GM21619 (cell line): ENCODE measurements at regions not wholly inside any gene's neighbourhood (a gene's known extent, or its start where the extent isn't known, plus 50 kb on each side); places are given as distances from the start of the nearest gene placed in this dataset.
"Not testable (repeated sequence)": the region's sequence is repeated elsewhere in the genome, so short reads cannot be mapped to it uniquely, and the experiment has no call there.

Source experiments
- ATAC-seq: cut with Tn5 transposase; IDR thresholded peaks from one replicate; pipeline ENCODE4 v1.9.1; 2021; ENCODE audit not compliant: unreplicated experiment

- ATAC-seq: no peak
These were observed 50.0 kb upstream of the ALDH1B1 start for GRCh38 chr9:38342532-38342931.

DNA sequence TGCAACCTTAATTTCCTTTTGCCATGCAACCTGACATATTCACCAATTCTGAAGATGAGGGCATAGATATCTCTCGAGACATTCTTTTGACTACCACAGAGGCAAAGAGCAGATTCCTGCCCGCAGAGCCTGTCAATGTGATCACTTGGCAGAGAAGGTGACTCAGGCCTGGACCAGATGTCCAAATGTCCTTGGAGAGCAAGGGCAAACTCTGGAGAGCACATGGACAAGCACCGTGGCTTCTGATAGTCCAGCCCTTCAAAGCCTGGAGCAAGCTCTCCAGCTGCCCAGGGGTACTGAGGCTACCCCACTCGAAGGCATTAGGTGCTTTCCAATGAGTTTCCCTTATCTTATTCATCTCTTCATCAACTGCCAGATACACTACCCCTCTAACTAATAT is 50.4 kb upstream of the ALDH1B1 start:
- no peak for ATAC-seq

GRCh38 chr9:38339496-38339895 is 53.0 kb upstream of the ALDH1B1 start:
- ATAC-seq: no peak

- ATAC-seq: no peak
These were observed 53.4 kb upstream of the ALDH1B1 start for GRCh38 chr9:38339087-38339486.

DNA sequence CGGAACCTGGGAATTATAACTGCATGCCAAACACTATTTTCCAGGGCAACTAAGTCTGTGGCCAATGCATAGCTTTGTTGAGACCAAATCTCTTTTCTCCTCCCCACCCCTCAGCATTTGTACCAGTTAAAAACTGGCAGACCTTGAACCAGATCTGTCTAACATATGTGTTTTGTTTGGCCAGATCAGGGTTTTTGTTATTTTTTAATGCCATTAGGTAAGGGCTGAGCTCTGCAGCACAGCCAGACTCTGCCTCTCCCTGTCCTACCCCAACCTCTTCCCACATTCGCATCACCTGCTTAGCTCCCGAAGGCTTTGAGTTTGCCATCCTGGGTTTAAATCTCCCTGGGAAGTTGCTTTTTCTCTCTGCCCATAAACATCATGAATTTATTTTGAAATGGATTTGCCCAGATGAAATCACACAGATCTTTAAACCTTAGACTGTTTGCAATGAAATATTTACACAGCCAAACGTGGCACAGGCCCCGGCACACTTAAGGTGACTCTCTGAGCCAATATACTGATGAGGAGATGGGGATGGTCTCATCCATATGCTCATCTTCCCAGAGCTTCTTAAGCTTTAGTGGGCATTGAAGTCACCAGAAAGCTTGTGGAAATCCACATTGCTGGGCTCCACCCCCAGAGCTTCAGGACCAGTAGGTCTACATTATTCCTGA is 54.0 kb upstream of the ALDH1B1 start:
- ATAC-seq: no peak

- no peak for ATAC-seq
These were observed 54.7 kb upstream of the ALDH1B1 start for GRCh38 chr9:38337706-38338264.

DNA sequence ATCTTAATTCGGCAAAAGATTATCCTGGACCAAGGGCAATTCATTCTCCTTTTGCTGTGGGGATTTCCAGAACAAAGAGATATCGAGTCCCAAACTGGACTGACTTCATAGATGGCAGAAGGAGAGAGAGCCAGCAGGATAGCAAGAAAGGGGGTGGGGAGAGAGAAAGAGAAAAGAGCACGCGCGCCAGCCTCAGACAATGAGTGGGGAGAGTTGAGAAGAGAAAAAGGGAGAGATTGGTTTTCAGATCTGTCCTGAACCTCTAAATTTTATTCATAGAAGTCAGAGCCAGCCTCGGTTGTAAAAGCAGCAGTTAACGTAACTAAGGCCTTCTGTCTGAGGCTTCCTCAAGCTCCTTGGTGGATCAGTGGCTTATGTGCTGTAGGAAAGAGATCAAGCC is 55.3 kb upstream of the ALDH1B1 start:
- ATAC-seq: no peak

DNA sequence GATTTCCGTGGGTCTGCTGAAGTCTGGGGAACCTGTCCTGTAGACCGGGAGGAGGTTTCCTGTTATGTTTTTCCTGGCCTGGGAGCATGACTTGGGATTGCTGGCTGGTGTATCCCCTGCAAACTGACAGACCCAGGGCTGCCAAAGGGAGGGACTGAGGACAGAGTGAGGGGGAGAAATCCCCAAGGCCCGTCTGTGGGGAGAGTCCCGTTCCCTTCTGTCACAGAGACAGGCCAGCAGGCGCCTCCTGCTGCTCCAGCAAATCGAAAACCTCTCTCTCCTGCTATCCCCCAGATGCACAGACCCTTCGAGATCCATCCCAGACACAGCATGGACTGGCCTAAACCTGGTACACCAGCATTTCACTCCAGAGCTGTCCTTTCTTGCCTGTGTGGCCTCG is 56.2 kb upstream of the ALDH1B1 start:
- no peak for ATAC-seq

- ATAC-seq: no peak
These were observed 56.8 kb upstream of the ALDH1B1 start for GRCh38 chr9:38335686-38336085.

GRCh38 chr9:38334234-38334633 is 58.3 kb upstream of the ALDH1B1 start:
- no peak for ATAC-seq

- no peak for ATAC-seq
These were observed 59.5 kb upstream of the ALDH1B1 start for GRCh38 chr9:38333047-38333446.

DNA sequence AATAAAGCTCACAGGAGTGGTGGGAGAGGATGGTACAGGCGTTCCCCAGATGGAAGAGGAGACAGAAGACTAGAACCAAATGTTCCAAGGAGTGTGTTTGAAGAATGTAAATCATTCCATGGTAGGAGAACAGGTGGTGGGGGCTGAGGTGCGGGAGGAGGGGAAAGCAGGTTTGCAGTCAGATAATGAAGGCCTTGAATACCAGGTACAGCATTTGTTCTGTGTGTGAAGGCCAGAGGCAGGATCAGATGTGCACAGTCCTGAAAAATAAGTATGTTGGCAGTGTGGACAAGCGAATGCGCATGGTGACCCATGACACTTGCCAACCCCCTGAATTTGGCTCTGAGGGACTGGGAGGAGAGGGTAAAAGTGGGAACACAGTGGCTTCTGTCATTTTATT is 59.9 kb upstream of the ALDH1B1 start:
- ATAC-seq: no peak

DNA sequence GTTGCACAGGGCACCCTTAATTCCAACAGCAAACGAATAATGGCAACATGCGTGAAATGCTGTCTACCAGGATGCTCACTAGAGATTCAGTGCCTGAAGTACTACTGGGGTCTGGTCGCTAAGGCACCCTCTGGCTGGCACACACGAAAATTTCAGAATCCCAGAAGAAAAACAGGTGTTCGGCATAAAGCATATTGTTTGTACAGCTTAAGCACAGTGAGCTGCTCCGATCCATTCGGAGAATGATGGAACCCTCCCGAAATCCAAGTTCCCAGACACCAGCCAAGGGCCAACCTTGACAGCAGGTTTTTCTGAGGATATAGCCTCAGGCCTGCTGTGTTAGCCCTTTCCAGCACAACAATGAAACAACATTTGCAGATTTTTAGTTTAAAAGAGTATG is 61.4 kb upstream of the ALDH1B1 start:
- ATAC-seq: no peak

- no peak for ATAC-seq
These were observed 62.5 kb upstream of the ALDH1B1 start for GRCh38 chr9:38329968-38330367.

DNA sequence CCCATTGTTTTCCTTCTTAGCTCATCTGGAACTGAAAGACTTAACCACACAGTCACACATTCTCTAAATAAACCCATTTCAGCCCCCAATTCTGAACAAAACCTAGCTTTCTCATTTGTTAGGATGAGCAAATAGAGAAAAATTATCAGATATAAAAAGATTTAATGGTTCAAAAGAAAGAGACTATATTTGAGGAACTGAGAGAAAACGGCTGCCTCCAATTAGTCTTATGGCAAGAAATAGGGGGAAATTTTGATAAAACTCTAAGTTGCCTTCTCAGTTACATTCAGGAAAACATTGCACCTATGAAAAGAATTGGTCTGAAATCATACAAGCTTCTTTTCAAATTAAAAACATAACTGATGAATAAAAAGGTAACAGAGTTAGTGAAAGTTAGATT is 63.7 kb upstream of the ALDH1B1 start:
- ATAC-seq: no peak

GRCh38 chr9:38326122-38326521 is 66.4 kb upstream of the ALDH1B1 start:
- ATAC-seq: no peak

- ATAC-seq: not testable (repeated sequence)
These were observed 68.3 kb upstream of the ALDH1B1 start for GRCh38 chr9:38324213-38324612.

GRCh38 chr9:38322937-38323336 is 69.6 kb upstream of the ALDH1B1 start:
- no peak for ATAC-seq

DNA sequence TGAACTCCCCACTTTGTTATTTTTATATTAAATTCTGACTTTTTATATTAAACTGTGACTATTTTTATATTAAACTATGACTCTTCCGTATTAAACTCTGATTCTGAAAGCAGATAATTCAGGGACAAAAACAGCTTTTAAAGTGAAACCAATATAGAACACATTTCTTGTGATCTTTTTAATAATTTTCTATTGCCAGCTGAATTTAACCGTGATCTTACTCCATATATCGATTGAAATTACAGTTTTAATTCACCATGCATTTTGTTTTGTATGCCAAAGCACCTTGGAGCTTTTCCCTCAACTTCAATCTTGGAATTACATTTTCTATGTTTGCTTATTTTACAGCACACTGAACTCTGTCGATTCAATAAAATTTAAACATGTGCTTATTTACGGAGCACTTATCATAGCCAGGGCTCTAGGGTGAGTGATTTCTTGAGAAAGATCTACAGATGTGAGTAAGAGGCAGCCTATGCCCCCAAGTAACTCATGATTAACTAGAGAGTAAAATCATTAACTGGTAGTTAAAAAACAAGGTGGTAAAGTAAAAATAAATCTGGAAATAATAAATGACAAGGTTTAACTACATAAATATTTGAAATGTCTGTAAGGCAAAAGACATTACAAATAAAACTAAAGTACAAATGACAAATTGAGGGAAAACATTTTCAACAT is 72.9 kb upstream of the ALDH1B1 start:
- ATAC-seq: no peak

DNA sequence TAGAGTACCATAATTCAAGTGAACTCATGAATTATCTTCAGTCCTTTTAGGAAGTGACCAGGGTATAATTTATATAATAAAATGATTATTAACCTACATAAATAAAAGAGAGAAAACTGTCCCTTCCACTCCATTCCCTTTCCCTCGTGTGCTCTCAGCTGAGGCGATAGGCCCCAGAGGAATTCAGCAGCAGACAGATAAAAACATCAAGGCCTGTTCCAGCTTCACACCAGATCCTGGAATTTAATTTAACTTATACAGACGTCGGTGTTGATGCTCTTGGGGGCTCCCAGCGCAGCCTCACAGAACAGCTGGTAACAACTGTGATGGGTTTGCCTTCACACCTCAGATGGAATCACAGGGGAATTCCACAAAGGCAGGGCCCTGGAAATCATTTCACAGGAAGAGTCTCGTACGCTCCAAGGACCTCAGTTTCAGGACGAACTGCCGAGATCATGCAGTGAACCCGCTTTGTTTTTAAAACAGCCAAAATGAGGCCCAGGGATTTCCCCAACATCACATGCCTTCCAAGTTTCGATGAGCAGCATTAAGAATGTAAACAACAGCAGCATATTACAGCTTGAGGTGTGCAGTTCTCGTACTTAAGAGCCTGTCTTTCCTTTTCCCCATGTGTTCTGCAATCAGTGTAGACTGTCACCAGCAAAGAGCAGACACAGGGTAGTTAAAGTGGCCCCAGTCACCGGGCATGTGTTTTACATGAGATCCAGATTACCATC is 73.6 kb upstream of the ALDH1B1 start:
- peak; percentile 91 for ATAC-seq

DNA sequence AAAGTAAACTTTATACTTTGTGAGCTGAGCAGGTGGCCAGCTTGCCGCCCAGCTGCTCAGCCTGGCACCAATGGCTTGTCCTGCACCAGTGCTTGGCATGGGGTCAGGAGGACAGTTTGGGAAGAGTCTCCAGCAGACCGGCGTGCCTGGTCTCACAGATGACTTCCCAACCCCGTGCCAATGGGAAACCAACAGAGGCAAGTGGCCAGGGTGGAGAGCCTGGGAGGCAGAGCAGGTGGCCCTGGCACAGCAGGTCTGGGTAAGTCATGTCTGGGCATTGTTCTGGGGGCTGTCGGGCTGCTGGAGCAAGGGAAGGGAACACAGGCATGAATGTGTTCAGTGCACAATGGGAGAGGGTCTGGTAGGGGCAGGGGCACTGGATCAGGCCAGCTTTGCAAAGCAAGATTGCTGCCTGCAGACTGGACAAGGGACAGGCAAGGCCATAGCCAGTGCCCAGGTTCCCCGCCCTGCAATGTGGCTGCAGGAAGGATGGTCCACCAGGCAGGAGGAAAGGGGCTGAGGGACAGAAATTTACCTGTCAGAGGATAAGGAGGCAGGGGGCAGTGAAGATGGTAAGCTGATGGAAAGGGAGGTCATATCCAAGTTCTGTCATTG is 76.2 kb upstream of the ALDH1B1 start:
- no peak for ATAC-seq
